ENCODE measurements at regions not wholly inside any gene's neighbourhood (a gene's known extent, or its start where the extent isn't known, plus 50 kb on each side); places are given as distances from the start of the nearest gene placed in this dataset.
A peak's percentile ranks its signal among the peaks of the same experiment; 100 is the strongest.

GRCh38 chr7:22952306-22953015 is 61.5 kb downstream of the HYCC1 start:
- intact Hi-C loops (cut with micrococcal nuclease; ENCODE audit: unreplicated experiment) = no loop called here
- CTCF ChIA-PET = no interaction called here

DNA sequence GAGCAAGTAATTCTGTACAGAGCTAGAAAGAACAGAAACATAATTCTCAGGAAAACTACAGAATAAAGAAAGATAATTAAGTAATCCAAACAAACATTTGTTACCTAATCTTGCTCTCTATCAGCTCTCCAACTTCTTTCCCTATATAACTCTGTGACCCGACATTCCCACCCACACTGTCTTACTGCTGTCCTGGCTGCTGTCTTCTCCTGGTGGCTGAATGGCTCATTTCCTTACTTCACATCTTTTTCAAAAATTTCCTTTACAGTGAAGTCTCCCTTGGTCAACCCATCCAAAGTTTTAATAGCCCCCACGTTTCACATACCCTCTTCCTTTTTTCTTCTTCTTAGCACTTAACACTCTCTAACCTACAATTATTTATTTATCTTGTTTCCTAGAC is 64.0 kb downstream of the HYCC1 start:
- Histone ChIP-seq H3K36me3 (ENCODE audit: control insufficient read depth, insufficient read depth, low read length) (no peaks in the 10 kb centered on the region), H3K4me3 (ENCODE audit: low read depth, low read length) (no peak overlapping the region), H3K9me3 (no peaks in the 10 kb centered on the region), H3K4me1 (peaks cover 14% of the 10 kb centered on the region; the same call in 1 of the 2 replicates), H3K27me3 (replicated peaks; ENCODE audit: control insufficient read depth, insufficient read depth, low read length) (no peaks in the 10 kb centered on the region)
- peak in 1 of 2 experiments; percentile 38 for TF ChIP-seq CTCF (IDR thresholded peaks at IDR 0.05; ENCODE audit: insufficient read depth in 1 of 2, low read depth in 1 of 2, low read length in 1 of 2, severe bottlenecking in 1 of 2, unreplicated experiment in 1 of 2)
- ChIA-PET POLR2A (no interaction called here), CTCF (interaction anchor here (0.5 kb wide), 1 partner anchor 107 kb away, joined by 3 read pairs; no protein-coding TSS in a partner anchor)
- no peaks in the 10 kb centered on the region for H3K9me3 Mint-ChIP-seq (ENCODE audit: unreplicated experiment)
- intact Hi-C loops (cut with micrococcal nuclease; ENCODE audit: unreplicated experiment) = no loop called here
- no peak overlapping the region for H3K4me3 Mint-ChIP-seq (ENCODE audit: unreplicated experiment)
- H3K4me1 Mint-ChIP-seq (ENCODE audit: low read depth, unreplicated experiment) = peaks cover 13% of the 10 kb centered on the region
- no peak overlapping the region for H3K27ac Mint-ChIP-seq (ENCODE audit: unreplicated experiment)
- no peak for DNase-seq
- H3K27me3 Mint-ChIP-seq (ENCODE audit: insufficient read depth, unreplicated experiment) = no peaks in the 10 kb centered on the region
- H3K36me3 Mint-ChIP-seq (ENCODE audit: insufficient read depth, unreplicated experiment) = no peaks in the 10 kb centered on the region
- BruUV-seq (replicated peaks) = no TSS peak

More at GRCh38 chr7:22952306-22953015, 61.5 kb downstream of the HYCC1 start:
- peaks cover 13% of the 10 kb centered on the region for H3K4me1 Mint-ChIP-seq (ENCODE audit: low read depth, unreplicated experiment)
- no peak for TF ChIP-seq CTCF (IDR thresholded peaks at IDR 0.05; ENCODE audit: insufficient read depth in 1 of 2, low read depth in 1 of 2, low read length in 1 of 2, severe bottlenecking in 1 of 2, unreplicated experiment in 1 of 2)
- POLR2A ChIA-PET = no interaction called here
- Histone ChIP-seq H3K9me3 (no peaks in the 10 kb centered on the region), H3K36me3 (ENCODE audit: control insufficient read depth, insufficient read depth, low read length) (no peaks in the 10 kb centered on the region), H3K4me1 (peaks cover 14% of the 10 kb centered on the region; the same call in 1 of the 2 replicates), H3K27me3 (replicated peaks; ENCODE audit: control insufficient read depth, insufficient read depth, low read length) (no peaks in the 10 kb centered on the region), H3K4me3 (ENCODE audit: low read depth, low read length) (no peak overlapping the region)
- H3K27me3 Mint-ChIP-seq (ENCODE audit: insufficient read depth, unreplicated experiment) = no peaks in the 10 kb centered on the region
- no peaks in the 10 kb centered on the region for H3K9me3 Mint-ChIP-seq (ENCODE audit: unreplicated experiment)
- H3K27ac Mint-ChIP-seq (ENCODE audit: unreplicated experiment) = no peak overlapping the region
- H3K36me3 Mint-ChIP-seq (ENCODE audit: insufficient read depth, unreplicated experiment) = no peaks in the 10 kb centered on the region
- H3K4me3 Mint-ChIP-seq (ENCODE audit: unreplicated experiment) = no peak overlapping the region
- DNase-seq = no peak
- no TSS peak for BruUV-seq (replicated peaks)

GRCh38 chr7:22949221-22949620 is 64.7 kb downstream of the HYCC1 start:
- Histone ChIP-seq H3K4me1 (peaks cover 14% of the 10 kb centered on the region; the same call in 1 of the 2 replicates), H3K9me3 (no peaks in the 10 kb centered on the region), H3K4me3 (ENCODE audit: low read depth, low read length) (no peak overlapping the region), H3K36me3 (ENCODE audit: control insufficient read depth, insufficient read depth, low read length) (no peaks in the 10 kb centered on the region), H3K27me3 (replicated peaks; ENCODE audit: control insufficient read depth, insufficient read depth, low read length) (no peaks in the 10 kb centered on the region)
- Mint-ChIP-seq H3K9me3 (ENCODE audit: unreplicated experiment) (no peaks in the 10 kb centered on the region), H3K27me3 (ENCODE audit: insufficient read depth, unreplicated experiment) (no peaks in the 10 kb centered on the region), H3K4me1 (ENCODE audit: low read depth, unreplicated experiment) (peaks cover 13% of the 10 kb centered on the region), H3K4me3 (ENCODE audit: unreplicated experiment) (no peak overlapping the region), H3K27ac (ENCODE audit: unreplicated experiment) (no peak overlapping the region), H3K36me3 (ENCODE audit: insufficient read depth, unreplicated experiment) (no peaks in the 10 kb centered on the region)
- no peak for TF ChIP-seq CTCF (IDR thresholded peaks at IDR 0.05; ENCODE audit: insufficient read depth in 1 of 2, low read depth in 1 of 2, low read length in 1 of 2, severe bottlenecking in 1 of 2, unreplicated experiment in 1 of 2)
- DNase-seq = no peak
- POLR2A ChIA-PET = no interaction called here
- CTCF ChIA-PET = interaction anchor here (0.5 to 0.6 kb wide), 2 partner anchors 106 to 126 kb away, joined by 3 read pairs; partner anchors contain the start of gene TOMM7
- intact Hi-C loops (cut with micrococcal nuclease; ENCODE audit: unreplicated experiment) = no loop called here
- no TSS peak for BruUV-seq (replicated peaks)
